Tibial nerve (tissue), 4 donors: ENCODE measurements at regions not wholly inside any gene's neighbourhood (a gene's known extent, or its start where the extent isn't known, plus 50 kb on each side); places are given as distances from the start of the nearest gene placed in this dataset.

ENCODE experiments used
- EP300 ChIP-seq, 2 donors: sonication (generic); formaldehyde crosslinking; IDR thresholded peaks; one replicate each; pipeline ENCODE4 v1.6.1; 2017; ENCODE audit warnings: antibody characterized with exemption in 2 of 2, mild to moderate bottlenecking in 1 of 2
- POLR2A ChIP-seq, 2 donors: fragments of 450-650 bp; IDR thresholded peaks; one replicate each; pipeline ENCODE4 v1.6.1; 2017; ENCODE audit warnings: antibody characterized with exemption in 2 of 2, mild to moderate bottlenecking in 2 of 2, moderate library complexity in 2 of 2
- TF ChIP-seq, protein P1 (sequence below), 5 experiments: fragments of 200-600 bp in 3 of 5; fragments of 450-650 bp in 2 of 5; sonication (generic) in 3 of 5; IDR thresholded peaks; one replicate each; pipeline ENCODE4 v1.5.1; 2016 to 2019; ENCODE audit warnings: antibody characterized with exemption in 5 of 5, mild to moderate bottlenecking in 3 of 5, moderate library complexity in 2 of 5

DNA sequence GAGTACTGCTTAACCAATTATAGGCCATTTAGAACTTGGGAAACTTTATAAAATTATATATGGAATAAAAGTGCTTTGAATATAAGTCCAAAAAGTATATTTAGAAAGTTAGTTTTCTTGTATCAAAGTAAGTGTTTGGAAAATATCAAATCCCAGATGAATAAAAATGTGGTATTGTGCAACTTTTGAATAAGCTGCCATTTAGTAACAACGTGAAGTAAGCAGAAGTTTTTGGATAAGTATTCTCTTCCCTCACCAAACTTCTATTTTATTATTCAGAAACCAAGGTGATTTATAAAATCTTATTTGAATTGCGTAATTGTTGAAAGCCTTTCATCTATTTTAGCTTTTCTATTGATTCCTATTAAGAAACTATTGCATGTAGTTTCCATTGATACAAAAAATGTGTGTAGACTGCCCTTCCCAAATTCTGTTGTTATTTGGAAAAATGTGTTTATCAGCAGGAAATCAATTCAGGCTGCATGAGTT is 806.2 kb downstream of the NSUN3 start:
- TF ChIP-seq POLR2A (IDR thresholded peaks at IDR 0.05) = no peak
- TF ChIP-seq, protein P1, sequence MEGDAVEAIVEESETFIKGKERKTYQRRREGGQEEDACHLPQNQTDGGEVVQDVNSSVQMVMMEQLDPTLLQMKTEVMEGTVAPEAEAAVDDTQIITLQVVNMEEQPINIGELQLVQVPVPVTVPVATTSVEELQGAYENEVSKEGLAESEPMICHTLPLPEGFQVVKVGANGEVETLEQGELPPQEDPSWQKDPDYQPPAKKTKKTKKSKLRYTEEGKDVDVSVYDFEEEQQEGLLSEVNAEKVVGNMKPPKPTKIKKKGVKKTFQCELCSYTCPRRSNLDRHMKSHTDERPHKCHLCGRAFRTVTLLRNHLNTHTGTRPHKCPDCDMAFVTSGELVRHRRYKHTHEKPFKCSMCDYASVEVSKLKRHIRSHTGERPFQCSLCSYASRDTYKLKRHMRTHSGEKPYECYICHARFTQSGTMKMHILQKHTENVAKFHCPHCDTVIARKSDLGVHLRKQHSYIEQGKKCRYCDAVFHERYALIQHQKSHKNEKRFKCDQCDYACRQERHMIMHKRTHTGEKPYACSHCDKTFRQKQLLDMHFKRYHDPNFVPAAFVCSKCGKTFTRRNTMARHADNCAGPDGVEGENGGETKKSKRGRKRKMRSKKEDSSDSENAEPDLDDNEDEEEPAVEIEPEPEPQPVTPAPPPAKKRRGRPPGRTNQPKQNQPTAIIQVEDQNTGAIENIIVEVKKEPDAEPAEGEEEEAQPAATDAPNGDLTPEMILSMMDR (IDR thresholded peaks at IDR 0.05) = no peak
- no peak for TF ChIP-seq EP300 (IDR thresholded peaks at IDR 0.05)
